Activated naive CD4-positive, alpha-beta T cell treated with anti-CD3 and anti-CD28 coated beads, Interleukin-2, amount 10 ng/mL, durations not matched to agents 7 days and 5 days (primary cell): ENCODE measurements at regions not wholly inside any gene's neighbourhood (a gene's known extent, or its start where the extent isn't known, plus 50 kb on each side); places are given as distances from the start of the nearest gene placed in this dataset.

Source experiments
- CTCF ChIA-PET: fragments of 350-600 bp; sonication (Branson Sonifier 250); formaldehyde crosslinking; loops from one replicate; lab custom pipeline; 2021; ENCODE audit warnings: antibody characterized with exemption; lab: Charles Lee
- DNase-seq: peaks from one replicate; pipeline ENCODE4 v3.0.0-alpha.2; 2020
- H3K27ac Mint-ChIP-seq: one replicate; pipeline ENCODE4 v1.8.0; 2021; ENCODE audit warnings: mild to moderate bottlenecking, moderate library complexity, mixed read lengths
- H3K27me3 Mint-ChIP-seq: one replicate; pipeline ENCODE4 v1.8.0; 2021; ENCODE audit warnings: mild to moderate bottlenecking, mixed read lengths
- H3K36me3 Mint-ChIP-seq: one replicate; pipeline ENCODE4 v1.8.0; 2021; ENCODE audit warnings: mixed read lengths
- H3K4me1 Mint-ChIP-seq: one replicate; pipeline ENCODE4 v1.8.0; 2021; ENCODE audit warnings: mixed read lengths
- H3K4me3 Mint-ChIP-seq: one replicate; pipeline ENCODE4 v1.8.0; 2021; ENCODE audit warnings: mild to moderate bottlenecking, moderate library complexity, mixed read lengths
- H3K9me3 Mint-ChIP-seq: one replicate; pipeline ENCODE4 v1.8.0; 2021; ENCODE audit warnings: mixed read lengths

- no peaks in the 10 kb centered on the region for H3K4me1 Mint-ChIP-seq
- H3K27ac Mint-ChIP-seq: no peak overlapping the region
- DNase-seq: no peak
- CTCF ChIA-PET: no interaction called here
- no peak overlapping the region for H3K4me3 Mint-ChIP-seq
- peaks cover 4% of the 10 kb centered on the region for H3K27me3 Mint-ChIP-seq
- no peaks in the 10 kb centered on the region for H3K36me3 Mint-ChIP-seq
- no peaks in the 10 kb centered on the region for H3K9me3 Mint-ChIP-seq
Measured at GRCh38 chr10:25696013-25696708, 237.9 kb upstream of the MYO3A start.

DNA sequence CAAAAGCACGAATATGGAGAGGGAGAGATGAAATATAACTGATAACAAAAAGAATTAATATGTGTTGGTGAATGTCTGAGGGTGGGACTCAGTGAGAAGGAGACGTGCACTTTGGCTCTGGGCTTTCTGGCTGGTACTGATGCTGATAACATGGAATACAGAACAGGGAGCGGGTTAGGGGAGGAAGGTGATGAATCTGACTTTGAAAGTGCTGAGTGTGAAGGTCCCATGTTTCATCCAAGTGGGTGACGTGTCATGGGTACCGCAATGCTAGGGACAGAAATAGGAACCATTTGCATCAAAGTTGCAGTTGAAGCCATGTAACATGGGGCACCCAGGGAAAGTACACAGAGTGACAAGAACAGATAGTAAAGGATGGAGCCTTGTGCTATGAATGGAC is 236.6 kb upstream of the MYO3A start:
- Mint-ChIP-seq H3K4me3 (no peak overlapping the region), H3K36me3 (no peaks in the 10 kb centered on the region), H3K9me3 (no peaks in the 10 kb centered on the region), H3K27ac (no peak overlapping the region), H3K27me3 (peaks cover 4% of the 10 kb centered on the region), H3K4me1 (no peaks in the 10 kb centered on the region)
- DNase-seq: no peak
- CTCF ChIA-PET: no interaction called here

DNA sequence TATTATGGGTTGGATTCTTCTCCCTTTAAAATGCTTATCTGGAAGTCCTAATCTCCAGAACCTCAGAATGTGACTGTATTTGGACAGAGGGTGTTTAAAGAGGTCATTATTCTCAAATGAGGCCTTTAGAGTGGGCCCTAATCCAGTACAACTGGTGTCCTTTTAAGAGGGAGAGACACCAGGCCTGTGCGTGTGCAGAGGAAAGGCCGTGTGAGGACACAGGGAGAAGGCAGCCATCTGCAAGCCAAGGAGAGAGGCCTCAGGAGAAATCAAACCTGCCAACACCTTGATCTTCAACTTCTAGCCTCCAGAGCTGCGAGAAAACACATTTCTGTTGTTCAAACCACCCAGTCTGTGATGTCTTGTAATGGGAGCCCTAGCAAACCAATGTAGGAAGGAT is 235.4 kb upstream of the MYO3A start:
- DNase-seq: no peak
- H3K4me1 Mint-ChIP-seq: no peaks in the 10 kb centered on the region
- CTCF ChIA-PET: no interaction called here
- no peaks in the 10 kb centered on the region for H3K9me3 Mint-ChIP-seq
- H3K27ac Mint-ChIP-seq: no peak overlapping the region
- H3K36me3 Mint-ChIP-seq: no peaks in the 10 kb centered on the region
- H3K4me3 Mint-ChIP-seq: no peak overlapping the region
- peaks cover 4% of the 10 kb centered on the region for H3K27me3 Mint-ChIP-seq

DNA sequence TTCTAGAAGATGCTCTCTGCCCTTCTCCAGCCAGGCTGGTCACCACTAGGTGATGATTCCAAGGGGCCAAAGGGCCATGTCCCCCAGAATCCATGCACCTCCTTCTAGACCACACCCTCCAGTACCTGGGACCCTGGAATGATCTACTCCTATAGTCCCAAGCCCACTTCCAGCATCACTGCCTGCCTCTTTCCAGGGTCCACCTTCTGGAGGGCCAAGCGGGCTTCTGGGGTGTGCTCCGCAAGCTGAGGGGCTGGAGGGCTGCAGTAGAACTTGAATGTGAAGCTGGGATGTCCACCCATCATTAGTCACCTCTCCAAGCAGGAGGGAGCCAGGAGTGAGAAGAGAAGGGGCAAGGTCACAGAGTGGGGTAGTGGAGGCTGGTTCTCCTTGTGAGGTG is 234.4 kb upstream of the MYO3A start:
- no peaks in the 10 kb centered on the region for H3K36me3 Mint-ChIP-seq
- CTCF ChIA-PET: interaction anchor here (1.3 kb wide), 1 partner anchor 14 kb away, joined by 3 read pairs; no protein-coding TSS in a partner anchor
- peaks cover 4% of the 10 kb centered on the region for H3K27me3 Mint-ChIP-seq
- DNase-seq: no peak
- no peak overlapping the region for H3K27ac Mint-ChIP-seq
- H3K4me3 Mint-ChIP-seq: no peak overlapping the region
- H3K9me3 Mint-ChIP-seq: no peaks in the 10 kb centered on the region
- H3K4me1 Mint-ChIP-seq: no peaks in the 10 kb centered on the region

DNA sequence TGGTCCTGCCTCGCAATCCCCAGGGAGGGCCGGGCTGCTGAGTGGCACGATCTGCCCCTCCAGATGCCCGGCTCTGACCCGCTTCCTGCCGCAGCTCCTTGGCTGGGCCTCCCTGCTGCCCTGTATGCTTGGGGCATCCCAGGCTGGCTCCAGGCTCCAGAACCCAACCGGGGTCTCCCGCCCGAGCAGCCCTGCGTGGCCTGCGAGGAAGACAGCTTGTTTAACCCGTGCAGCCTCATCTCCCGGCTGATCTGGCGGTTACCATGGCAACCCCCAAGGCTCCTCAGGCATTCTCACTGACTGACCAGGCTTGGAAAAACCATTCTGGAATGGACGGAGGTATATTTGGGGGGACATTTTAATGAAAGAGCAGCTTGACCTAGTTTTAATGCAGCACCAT is 232.4 kb upstream of the MYO3A start:
- DNase-seq: no peak
- Mint-ChIP-seq H3K36me3 (no peaks in the 10 kb centered on the region), H3K4me3 (no peak overlapping the region), H3K27ac (no peak overlapping the region), H3K27me3 (peaks cover 4% of the 10 kb centered on the region), H3K9me3 (no peaks in the 10 kb centered on the region), H3K4me1 (no peaks in the 10 kb centered on the region)
- CTCF ChIA-PET: interaction anchor here (0.6 to 1.2 kb wide), 3 partner anchors 24 to 144 kb away, joined by 3 read pairs; no protein-coding TSS in a partner anchor

DNA sequence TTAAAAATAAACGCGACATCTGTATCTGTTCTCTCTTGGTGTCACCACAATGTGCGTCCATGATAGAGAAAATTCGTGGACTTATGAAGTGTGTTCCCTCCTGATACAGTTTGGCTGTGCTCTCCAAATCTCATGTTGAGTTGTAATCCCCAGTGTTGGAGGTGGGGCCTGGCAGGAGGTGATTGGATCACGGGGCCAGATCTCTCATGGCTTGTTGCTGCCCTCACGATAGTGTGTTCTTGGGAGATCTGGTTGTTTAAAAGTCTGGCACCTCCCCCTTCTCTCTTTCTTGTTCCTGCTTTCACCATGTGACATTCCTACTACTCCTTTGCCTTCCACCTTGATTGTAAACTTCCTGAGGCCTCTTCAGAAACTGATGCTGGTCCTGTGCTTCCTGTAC is 229.4 kb upstream of the MYO3A start:
- H3K36me3 Mint-ChIP-seq: no peaks in the 10 kb centered on the region
- H3K27me3 Mint-ChIP-seq: peaks cover 2% of the 10 kb centered on the region
- H3K27ac Mint-ChIP-seq: no peak overlapping the region
- no peak overlapping the region for H3K4me3 Mint-ChIP-seq
- no peak for DNase-seq
- H3K4me1 Mint-ChIP-seq: no peaks in the 10 kb centered on the region
- CTCF ChIA-PET: no interaction called here
- no peaks in the 10 kb centered on the region for H3K9me3 Mint-ChIP-seq

DNA sequence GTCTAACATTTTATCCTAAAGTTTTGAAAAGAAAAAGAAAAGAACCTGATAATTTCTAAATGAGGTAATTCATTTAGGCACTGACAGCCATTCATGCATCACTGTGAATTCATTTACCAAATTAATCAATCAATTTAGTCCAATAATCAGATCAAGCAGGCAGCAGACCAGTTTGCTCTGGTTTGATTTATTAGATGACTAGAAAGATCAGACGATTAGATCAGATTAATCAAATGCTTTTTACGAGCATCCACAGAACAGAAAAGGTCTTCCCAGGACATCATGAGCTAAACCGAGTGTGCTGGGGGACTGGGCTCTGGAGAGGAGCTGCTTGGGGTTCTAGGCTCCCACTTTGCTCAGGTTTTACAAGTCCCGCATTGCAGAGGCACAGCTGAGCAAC is 226.5 kb upstream of the MYO3A start:
- no peaks in the 10 kb centered on the region for H3K27me3 Mint-ChIP-seq
- DNase-seq: no peak
- H3K27ac Mint-ChIP-seq: no peak overlapping the region
- no peak overlapping the region for H3K4me3 Mint-ChIP-seq
- H3K9me3 Mint-ChIP-seq: no peaks in the 10 kb centered on the region
- CTCF ChIA-PET: no interaction called here
- no peaks in the 10 kb centered on the region for H3K36me3 Mint-ChIP-seq
- H3K4me1 Mint-ChIP-seq: no peaks in the 10 kb centered on the region

DNA sequence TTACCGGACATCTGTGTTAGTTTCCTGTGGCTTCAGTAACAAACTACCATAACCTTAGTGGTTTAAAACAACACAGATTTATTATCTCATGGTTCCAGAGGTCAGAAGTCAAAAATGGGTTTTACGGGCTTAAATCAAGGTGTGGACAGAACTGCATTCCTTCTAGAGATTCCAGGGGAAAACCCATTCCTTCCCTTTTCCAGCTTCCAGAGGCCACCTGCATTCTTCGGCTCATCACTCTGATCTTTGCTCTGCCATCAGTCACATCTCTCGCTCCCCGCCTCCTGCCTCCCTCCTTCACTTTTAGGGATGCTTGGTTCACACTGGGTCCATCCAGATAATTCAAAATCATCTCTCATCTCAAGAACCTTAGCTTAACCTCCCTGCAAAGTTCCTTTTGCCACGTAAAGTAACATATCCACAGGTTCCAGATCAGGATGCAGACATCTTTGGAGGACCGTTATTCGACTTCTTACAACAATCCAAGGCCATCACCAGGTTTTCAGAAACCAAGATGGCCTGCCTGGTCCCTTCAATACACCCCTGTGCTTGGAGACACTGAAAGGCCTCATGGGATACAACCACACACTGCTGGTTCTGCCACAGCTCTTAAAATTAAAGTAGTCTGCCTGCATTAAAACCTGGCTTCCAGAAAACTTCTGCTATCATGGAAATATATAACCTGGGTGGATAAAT is 225.9 kb upstream of the MYO3A start:
- H3K4me3 Mint-ChIP-seq: no peak overlapping the region
- CTCF ChIA-PET: no interaction called here
- no peaks in the 10 kb centered on the region for H3K9me3 Mint-ChIP-seq
- no peaks in the 10 kb centered on the region for H3K4me1 Mint-ChIP-seq
- no peaks in the 10 kb centered on the region for H3K36me3 Mint-ChIP-seq
- H3K27me3 Mint-ChIP-seq: no peaks in the 10 kb centered on the region
- peak overlapping the region; percentile 81 for H3K27ac Mint-ChIP-seq
- no peak for DNase-seq

GRCh38 chr10:25713894-25714240 is 220.2 kb upstream of the MYO3A start:
- CTCF ChIA-PET: no interaction called here
- H3K27ac Mint-ChIP-seq: no peak overlapping the region
- H3K36me3 Mint-ChIP-seq: no peaks in the 10 kb centered on the region
- H3K9me3 Mint-ChIP-seq: no peaks in the 10 kb centered on the region
- no peaks in the 10 kb centered on the region for H3K4me1 Mint-ChIP-seq
- no peak overlapping the region for H3K4me3 Mint-ChIP-seq
- no peaks in the 10 kb centered on the region for H3K27me3 Mint-ChIP-seq
- DNase-seq: no peak

DNA sequence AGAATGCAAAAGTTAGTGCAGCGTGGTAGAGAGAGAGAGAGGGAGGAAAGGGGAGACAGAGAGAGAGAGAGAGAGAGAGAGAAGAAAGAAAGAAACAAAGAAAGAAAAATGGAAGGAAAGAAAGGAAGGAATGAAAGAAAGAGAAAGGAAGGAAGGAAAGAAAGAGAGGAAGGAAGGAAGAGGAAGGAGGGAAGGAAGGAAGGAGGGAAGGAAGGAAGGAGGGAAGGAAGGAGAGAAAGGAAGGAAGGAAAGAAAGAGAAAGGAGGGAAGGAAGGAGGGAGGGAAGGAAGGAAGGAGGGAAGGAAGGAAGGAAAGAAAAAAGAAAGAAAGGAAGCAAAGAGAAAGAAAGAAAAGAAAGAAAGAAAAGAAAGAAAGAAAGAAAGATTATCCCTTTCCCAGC is 209.8 kb upstream of the MYO3A start:
- H3K9me3 Mint-ChIP-seq: no peaks in the 10 kb centered on the region
- CTCF ChIA-PET: no interaction called here

DNA sequence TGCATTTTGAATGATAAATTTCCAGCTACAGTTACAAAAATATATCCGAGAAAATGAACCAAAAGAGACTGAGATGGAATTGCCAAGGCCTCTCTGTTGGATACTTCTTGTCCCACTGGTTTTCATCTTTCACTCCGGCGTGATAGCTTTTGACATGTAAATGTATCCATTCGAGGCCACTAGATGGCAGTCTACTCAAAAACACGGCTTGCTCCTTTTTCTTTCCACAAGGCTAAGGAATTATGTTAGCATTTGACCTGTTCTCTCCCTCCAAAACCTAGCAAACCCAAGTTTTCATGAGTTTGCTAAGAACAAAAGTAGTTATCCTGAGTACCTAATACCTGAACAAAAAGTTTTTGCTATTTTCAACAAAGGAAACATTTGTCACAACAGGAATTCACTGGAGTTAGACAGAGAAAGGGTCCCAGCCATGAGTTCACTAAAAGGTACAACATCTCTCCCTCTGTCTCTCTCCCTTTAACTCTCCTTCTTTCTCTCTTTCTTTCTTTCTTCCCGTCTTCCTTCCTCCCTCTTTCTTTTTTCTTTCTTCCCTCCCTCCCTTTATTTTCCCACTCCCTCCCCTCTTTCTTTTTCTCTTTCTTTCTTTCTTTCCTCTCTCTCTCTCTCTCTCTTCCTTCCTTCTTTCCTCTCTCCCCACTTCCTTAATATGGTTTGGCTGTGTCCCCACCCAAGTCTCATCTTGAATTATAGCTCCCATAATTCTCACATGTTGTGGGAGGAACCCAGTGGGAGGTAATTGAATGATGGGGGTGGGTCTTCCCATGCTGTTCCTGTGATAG is 207.9 kb upstream of the MYO3A start:
- Mint-ChIP-seq H3K4me1 (no peaks in the 10 kb centered on the region), H3K36me3 (no peaks in the 10 kb centered on the region), H3K4me3 (no peak overlapping the region), H3K27me3 (peaks cover 7% of the 10 kb centered on the region), H3K9me3 (no peaks in the 10 kb centered on the region), H3K27ac (no peak overlapping the region)
- CTCF ChIA-PET: interaction anchor here (0.7 to 1.3 kb wide), 4 partner anchors 10 to 24 kb away, joined by 3 to 5 read pairs (median 4); no protein-coding TSS in a partner anchor
- DNase-seq: peak; percentile 29

More for the DNA sequence above, 209.8 kb upstream of the MYO3A start:
- no peak for DNase-seq
- Mint-ChIP-seq H3K27me3 (peaks cover 7% of the 10 kb centered on the region), H3K4me3 (no peak overlapping the region), H3K4me1 (no peaks in the 10 kb centered on the region), H3K36me3 (no peaks in the 10 kb centered on the region), H3K27ac (no peak overlapping the region)

DNA sequence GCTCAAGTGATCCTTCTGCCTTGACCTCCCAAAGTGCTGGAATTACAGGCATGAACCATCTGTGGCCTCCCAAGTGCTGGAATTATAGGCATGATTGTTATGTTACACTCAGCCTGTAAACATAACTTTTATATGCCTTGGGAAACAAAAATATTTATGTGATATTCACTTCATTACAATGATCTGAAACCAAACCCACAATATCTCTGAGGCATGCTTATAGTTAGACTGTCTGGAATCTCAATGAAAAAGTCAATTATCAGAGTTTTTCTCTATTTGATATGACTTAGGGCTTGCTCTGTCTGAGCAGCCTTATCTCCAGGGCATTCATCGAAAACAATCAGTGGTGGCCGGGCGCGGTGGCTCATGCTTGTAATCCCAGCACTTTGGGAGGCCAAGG is 195.3 kb upstream of the MYO3A start:
- Mint-ChIP-seq H3K4me3 (no peak overlapping the region), H3K27ac (no peak overlapping the region), H3K36me3 (no peaks in the 10 kb centered on the region), H3K27me3 (no peaks in the 10 kb centered on the region), H3K4me1 (no peaks in the 10 kb centered on the region), H3K9me3 (peaks cover 3% of the 10 kb centered on the region)
- DNase-seq: no peak
- CTCF ChIA-PET: no interaction called here

DNA sequence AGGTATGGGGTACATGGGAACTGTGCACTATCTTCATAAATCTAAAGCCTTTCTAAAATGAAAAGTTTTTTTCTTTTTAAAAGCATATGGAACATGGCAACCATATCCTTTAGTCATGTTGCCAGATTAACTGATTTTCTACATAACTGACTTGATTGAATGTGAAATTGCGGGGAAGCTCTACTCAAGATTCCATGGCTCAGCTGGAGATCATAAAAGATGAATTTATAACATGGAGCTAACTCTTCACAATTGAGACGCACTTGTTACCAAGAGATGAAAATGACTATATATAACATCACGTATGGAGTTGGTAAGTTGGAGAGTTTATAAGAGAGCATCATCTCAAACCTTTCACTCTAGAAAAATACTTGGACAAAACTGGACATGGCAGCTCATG is 190.2 kb upstream of the MYO3A start:
- Mint-ChIP-seq H3K27me3 (no peaks in the 10 kb centered on the region), H3K9me3 (no peaks in the 10 kb centered on the region), H3K36me3 (no peaks in the 10 kb centered on the region), H3K4me1 (no peaks in the 10 kb centered on the region), H3K27ac (no peak overlapping the region), H3K4me3 (no peak overlapping the region)
- CTCF ChIA-PET: no interaction called here
- no peak for DNase-seq

GRCh38 chr10:25744574-25744973 is 189.5 kb upstream of the MYO3A start:
- CTCF ChIA-PET: no interaction called here
- Mint-ChIP-seq H3K36me3 (no peaks in the 10 kb centered on the region), H3K4me1 (no peaks in the 10 kb centered on the region), H3K9me3 (no peaks in the 10 kb centered on the region), H3K27me3 (no peaks in the 10 kb centered on the region), H3K4me3 (no peak overlapping the region), H3K27ac (no peak overlapping the region)
- no peak for DNase-seq
